GM10248 (cell line): ENCODE measurements at regions not wholly inside any gene's neighbourhood (a gene's known extent, or its start where the extent isn't known, plus 50 kb on each side); places are given as distances from the start of the nearest gene placed in this dataset.

Source experiments
- CTCF ChIA-PET: fragments of 300-600 bp; sonication (Branson Sonifier 250); formaldehyde crosslinking; extraction: SDS; loops from one replicate; lab custom pipeline; 2021; ENCODE audit warnings: antibody characterized with exemption; lab: Yijun Ruan, JAX
- POLR2A ChIA-PET: fragments of 350-650 bp; sonication (Branson Sonifier 250); formaldehyde crosslinking; extraction: SDS; loops from one replicate; lab custom pipeline; 2020; ENCODE audit warnings: antibody characterized with exemption; lab: Yijun Ruan, JAX
- DNase-seq: peaks from one replicate; pipeline ENCODE4 v3.0.0; 2012; ENCODE audit errors: extremely low spot score
- CTCF ChIP-seq: IDR thresholded peaks from 2 replicates; pipeline ENCODE4 v1.5.1; 2012; ENCODE audit warnings: mild to moderate bottlenecking, low read depth; ENCODE audit errors: extremely low read depth, missing control alignments, control extremely low read depth

DNA sequence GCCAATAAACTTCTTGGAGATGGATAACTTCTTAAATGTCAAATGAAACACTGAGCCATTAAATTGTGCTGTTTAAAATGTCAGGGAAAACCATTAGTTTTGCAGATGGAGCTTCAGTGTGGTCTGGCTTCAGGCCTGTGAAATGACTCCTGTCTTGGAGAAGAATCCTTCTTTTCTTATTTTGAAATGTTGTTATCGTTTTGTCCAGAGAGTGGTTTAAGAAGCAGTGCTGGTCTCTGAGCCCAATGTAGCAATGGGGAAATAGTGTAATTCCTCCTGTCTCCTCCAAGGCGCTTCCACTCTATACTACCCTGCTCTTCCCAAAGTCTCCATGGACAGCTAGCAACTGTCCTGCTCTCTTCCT, 177.6 kb downstream of the REEP3 start:
- TF ChIP-seq CTCF: no peak
- no peak for DNase-seq
- ChIA-PET POLR2A (no interaction called here), CTCF (interaction anchor here (1.3 to 3.1 kb wide), 3 partner anchors 21 to 176 kb away, joined by 3 to 14 read pairs (median 9); no protein-coding TSS in a partner anchor)

DNA sequence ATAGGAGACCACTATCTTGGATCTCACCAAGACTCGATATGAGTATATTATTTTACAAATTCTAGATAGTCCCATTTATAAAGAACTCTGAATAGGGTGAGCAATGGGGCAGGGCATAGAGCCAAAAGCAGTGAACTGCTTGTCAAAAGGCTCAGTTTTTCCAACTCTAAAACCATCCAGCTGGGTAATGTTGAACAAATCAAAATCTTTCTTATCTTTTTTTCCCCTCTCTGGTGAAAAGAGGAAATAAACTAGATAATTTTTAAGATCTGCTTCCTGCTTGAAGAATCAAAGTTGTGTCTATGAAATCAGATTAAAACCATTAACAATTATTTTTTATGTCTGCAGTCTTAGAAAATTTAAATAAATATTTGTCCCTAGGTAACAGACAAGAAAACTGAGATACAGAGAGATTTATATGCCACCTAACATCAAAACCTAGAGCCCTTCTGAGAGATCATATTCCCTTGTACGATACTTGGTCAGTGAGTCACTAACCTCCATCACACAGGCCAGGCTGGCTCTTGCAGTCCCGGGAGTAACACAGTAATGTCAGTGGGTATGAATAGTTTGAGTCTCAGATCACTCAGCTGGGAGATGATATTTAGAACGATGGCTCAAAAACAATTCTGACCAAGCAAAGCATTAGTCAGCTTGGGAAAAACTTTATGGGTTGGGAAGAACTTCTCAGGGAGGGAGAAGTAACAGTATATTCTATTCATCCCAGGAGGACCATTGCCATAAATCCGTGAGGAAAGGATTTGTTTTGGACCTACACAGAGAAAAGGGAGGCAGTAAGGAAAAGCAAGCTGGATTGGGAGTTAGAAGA, 178.8 kb downstream of the REEP3 start:
- ChIA-PET CTCF (interaction anchor here (0.6 to 3.1 kb wide), 7 partner anchors 10 to 177 kb away, joined by 3 to 14 read pairs (median 3); no protein-coding TSS in a partner anchor), POLR2A (no interaction called here)
- no peak for DNase-seq
- no peak for TF ChIP-seq CTCF

DNA sequence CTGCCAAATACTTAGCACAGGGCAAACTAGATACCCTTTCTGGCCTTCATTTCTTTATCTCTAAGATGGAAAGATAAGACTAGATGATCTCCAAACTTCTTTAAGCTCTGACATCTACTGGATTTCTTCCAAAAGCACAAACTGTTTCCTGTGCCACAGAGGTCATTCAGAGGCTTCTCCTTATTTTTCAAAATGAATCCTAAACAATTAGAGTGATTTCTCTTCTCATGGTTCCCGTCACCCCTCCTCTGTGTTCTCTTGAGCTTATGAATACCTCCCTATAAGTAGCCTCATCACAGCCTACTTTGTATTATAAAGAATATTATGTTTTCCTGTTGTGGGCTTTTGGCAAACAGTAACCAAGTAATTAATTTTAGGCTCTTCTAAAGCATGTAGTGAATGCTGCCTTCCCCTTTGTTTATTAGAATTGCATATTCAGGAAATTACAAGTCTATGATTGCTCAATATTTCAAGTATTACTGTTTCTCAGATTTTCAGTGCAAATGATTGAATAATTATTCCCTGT, 179.5 kb downstream of the REEP3 start:
- POLR2A ChIA-PET: no interaction called here
- CTCF ChIA-PET: interaction anchor here (1.1 to 2.5 kb wide), 4 partner anchors 10 to 92 kb away, joined by 3 to 14 read pairs (median 4); no protein-coding TSS in a partner anchor
- no peak for TF ChIP-seq CTCF
- DNase-seq: no peak

- POLR2A ChIA-PET: no interaction called here
- TF ChIP-seq CTCF: no peak
- CTCF ChIA-PET: interaction anchor here (2.0 to 4.0 kb wide), 3 partner anchors 12 to 535 kb away, joined by 6 to 26 read pairs (median 16); no protein-coding TSS in a partner anchor
- DNase-seq: no peak
These were observed 180.9 kb downstream of the REEP3 start for GRCh38 chr10:63702092-63702491.

DNA sequence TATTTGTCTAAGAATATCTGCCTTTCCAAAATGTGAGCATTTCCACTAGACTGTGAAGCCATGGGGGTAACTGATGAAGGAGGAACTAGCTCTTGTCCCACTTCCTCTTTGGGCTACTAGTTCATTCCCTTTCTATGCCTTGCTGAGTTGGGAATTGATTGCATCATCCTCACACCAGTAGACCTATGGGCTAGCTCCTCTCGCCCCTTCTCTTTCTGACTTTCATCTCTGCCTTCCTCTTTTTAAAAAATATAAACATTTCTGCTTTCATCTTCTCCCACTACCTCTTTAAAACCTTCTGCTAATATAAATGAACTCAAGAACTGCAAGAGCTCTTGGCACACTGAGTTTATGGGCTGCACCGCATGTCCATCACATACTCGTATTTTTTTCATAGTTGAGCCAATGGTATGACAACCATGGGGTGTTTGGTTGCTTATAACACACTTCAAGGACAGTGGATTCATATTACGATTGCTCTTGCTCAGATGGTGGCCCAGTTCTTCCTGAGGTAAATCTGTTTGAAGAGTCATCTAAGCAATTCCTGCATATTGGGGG, 182.0 kb downstream of the REEP3 start:
- no peak for TF ChIP-seq CTCF
- ChIA-PET CTCF (interaction anchor here (0.6 to 4.0 kb wide), 8 partner anchors 13 to 544 kb away, joined by 3 to 26 read pairs (median 3); no protein-coding TSS in a partner anchor), POLR2A (no interaction called here)
- no peak for DNase-seq

GRCh38 chr10:63703740-63704345, 182.6 kb downstream of the REEP3 start:
- TF ChIP-seq CTCF: no peak
- CTCF ChIA-PET: interaction anchor here (0.6 to 4.0 kb wide), 8 partner anchors 14 to 545 kb away, joined by 3 to 26 read pairs (median 3); no protein-coding TSS in a partner anchor
- DNase-seq: no peak
- POLR2A ChIA-PET: no interaction called here
